ENCODE measurements at regions not wholly inside any gene's neighbourhood (a gene's known extent, or its start where the extent isn't known, plus 50 kb on each side); places are given as distances from the start of the nearest gene placed in this dataset.
"Not testable (repeated sequence)": the region's sequence is repeated elsewhere in the genome, so short reads cannot be mapped to it uniquely, and the experiment has no call there.

DNA sequence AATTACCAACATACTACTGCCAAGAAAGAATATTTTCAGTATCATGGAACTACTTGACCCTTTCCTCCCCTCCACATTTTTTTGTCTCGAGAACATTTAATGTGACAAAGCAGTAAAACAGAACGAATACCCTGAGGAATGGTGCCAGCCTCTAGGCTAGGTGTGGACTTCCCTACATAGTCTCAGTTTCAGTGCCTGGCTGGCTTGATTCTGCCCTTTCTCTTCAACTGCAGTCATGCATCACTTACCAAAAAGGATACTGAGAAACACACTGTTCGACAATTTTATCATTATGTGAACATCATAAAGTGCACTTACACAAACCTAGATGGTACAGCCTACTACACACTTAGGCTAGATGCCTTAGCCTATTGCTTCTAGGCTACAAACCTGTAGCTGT lies 305.3 kb upstream of the HNRNPA3 start:
- no peak overlapping the region for H3K4me3 ChIP-seq (replicated peaks; ENCODE audit: low read depth, low read length)
- H3K27me3 ChIP-seq (replicated peaks; ENCODE audit: control insufficient read depth, insufficient read depth, low read length): no peaks in the 10 kb centered on the region
- DNase-seq (ENCODE audit: extremely low read depth, insufficient read length): no peak
- no peak for TF ChIP-seq CTCF (IDR thresholded peaks at IDR 0.05; ENCODE audit: insufficient read depth, low read length, poor library complexity, severe bottlenecking)
- no peaks in the 10 kb centered on the region for H3K36me3 ChIP-seq (ENCODE audit: control insufficient read depth, insufficient read depth, low read length)

DNA sequence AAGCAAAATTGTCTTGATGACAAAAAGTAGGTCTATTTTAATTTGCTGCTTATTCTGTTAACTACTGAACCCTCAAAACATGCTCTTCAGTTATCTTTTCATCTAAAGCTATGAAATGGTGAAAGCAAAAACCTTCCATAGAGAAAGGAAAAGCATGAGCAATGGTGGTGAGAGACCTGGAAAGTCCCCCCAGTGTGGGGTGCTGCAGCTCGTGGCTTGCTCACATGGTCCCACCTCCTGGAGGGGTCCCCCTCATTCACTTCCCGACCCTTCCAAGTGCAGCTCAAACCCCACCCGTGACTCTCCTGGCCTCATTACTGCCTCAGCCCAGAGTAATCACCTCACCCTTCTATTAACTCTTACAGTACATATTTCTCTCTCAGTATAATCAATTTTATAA lies 301.8 kb upstream of the HNRNPA3 start:
- Histone ChIP-seq H3K27me3 (replicated peaks; ENCODE audit: control insufficient read depth, insufficient read depth, low read length) (no peaks in the 10 kb centered on the region), H3K36me3 (ENCODE audit: control insufficient read depth, insufficient read depth, low read length) (no peaks in the 10 kb centered on the region), H3K4me3 (replicated peaks; ENCODE audit: low read depth, low read length) (no peak overlapping the region)
- DNase-seq (ENCODE audit: extremely low read depth, insufficient read length): no peak
- no peak for TF ChIP-seq CTCF (IDR thresholded peaks at IDR 0.05; ENCODE audit: insufficient read depth, low read length, poor library complexity, severe bottlenecking)

DNA sequence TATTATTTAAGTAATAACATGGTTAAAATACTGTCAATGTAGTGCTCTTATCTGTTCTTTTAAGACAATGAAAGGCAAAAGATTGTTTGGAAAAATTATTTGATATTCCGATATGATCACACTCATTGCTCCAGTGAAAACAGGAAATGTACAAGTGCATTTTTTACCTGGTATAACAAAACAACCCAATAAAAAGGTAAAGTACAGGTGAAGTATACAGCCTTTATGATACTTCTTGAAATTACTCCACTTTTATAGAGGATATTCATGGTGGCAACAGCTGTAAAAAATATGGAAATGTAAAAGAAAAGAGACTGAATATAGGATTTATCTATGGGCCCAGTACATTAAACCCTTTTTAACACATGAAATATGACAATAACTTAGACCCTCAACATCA lies 298.6 kb upstream of the HNRNPA3 start:
- no peak for TF ChIP-seq CTCF (IDR thresholded peaks at IDR 0.05; ENCODE audit: insufficient read depth, low read length, poor library complexity, severe bottlenecking)
- H3K27me3 ChIP-seq (replicated peaks; ENCODE audit: control insufficient read depth, insufficient read depth, low read length): no peaks in the 10 kb centered on the region
- DNase-seq (ENCODE audit: extremely low read depth, insufficient read length): no peak
- H3K4me3 ChIP-seq (replicated peaks; ENCODE audit: low read depth, low read length): no peak overlapping the region
- H3K36me3 ChIP-seq (ENCODE audit: control insufficient read depth, insufficient read depth, low read length): no peaks in the 10 kb centered on the region

GRCh38 chr2:176914371-176914770 lies 298.2 kb upstream of the HNRNPA3 start:
- no peaks in the 10 kb centered on the region for H3K36me3 ChIP-seq (ENCODE audit: control insufficient read depth, insufficient read depth, low read length)
- DNase-seq (ENCODE audit: extremely low read depth, insufficient read length): no peak
- H3K27me3 ChIP-seq (replicated peaks; ENCODE audit: control insufficient read depth, insufficient read depth, low read length): no peaks in the 10 kb centered on the region
- TF ChIP-seq CTCF (IDR thresholded peaks at IDR 0.05; ENCODE audit: insufficient read depth, low read length, poor library complexity, severe bottlenecking): no peak
- no peak overlapping the region for H3K4me3 ChIP-seq (replicated peaks; ENCODE audit: low read depth, low read length)

DNA sequence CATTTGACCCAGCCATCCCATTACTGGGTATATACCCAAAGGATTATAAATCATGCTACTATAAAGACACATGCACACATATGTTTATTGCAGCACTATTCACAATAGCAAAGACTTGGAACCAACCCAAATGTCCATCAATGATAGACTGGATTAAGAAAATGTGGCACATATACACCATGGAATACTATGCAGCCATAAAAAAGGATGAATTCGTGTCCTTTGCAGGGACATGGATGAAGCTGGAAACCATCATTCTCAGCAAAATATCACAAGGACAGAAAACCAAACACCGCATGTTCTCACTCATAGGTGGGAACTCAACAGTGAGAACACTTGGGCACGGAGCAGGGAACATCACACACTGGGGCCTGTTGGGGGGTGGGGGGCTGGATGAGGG lies 290.0 kb upstream of the HNRNPA3 start:
- H3K4me3 ChIP-seq (replicated peaks; ENCODE audit: low read depth, low read length); DNase-seq (ENCODE audit: extremely low read depth, insufficient read length); H3K36me3 ChIP-seq (ENCODE audit: control insufficient read depth, insufficient read depth, low read length); H3K27me3 ChIP-seq (replicated peaks; ENCODE audit: control insufficient read depth, insufficient read depth, low read length): not testable (repeated sequence)

DNA sequence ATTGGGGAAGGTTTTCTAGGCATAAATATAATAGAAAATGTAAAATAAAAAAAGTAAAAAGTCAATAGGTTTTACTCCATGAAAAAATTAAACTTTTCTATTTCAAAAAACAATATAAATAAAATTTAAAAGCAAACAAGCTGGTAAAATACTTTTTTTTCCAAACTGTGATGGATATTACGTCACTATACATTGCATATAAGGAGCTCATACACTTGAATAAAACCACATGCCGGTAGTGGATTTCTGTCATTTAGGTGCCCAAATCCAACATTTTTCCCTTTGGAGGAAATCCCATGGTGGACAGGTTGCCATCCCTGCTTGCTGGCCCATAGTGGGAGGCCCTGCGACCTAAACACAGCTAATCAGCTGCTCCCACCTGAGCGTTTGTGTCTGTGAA lies 289.4 kb upstream of the HNRNPA3 start:
- H3K27me3 ChIP-seq (replicated peaks; ENCODE audit: control insufficient read depth, insufficient read depth, low read length): no peaks in the 10 kb centered on the region
- no peak for TF ChIP-seq CTCF (IDR thresholded peaks at IDR 0.05; ENCODE audit: insufficient read depth, low read length, poor library complexity, severe bottlenecking)
- no peak overlapping the region for H3K4me3 ChIP-seq (replicated peaks; ENCODE audit: low read depth, low read length)
- no peak for DNase-seq (ENCODE audit: extremely low read depth, insufficient read length)
- no peaks in the 10 kb centered on the region for H3K36me3 ChIP-seq (ENCODE audit: control insufficient read depth, insufficient read depth, low read length)

Data from GM06990 (cell line).